Activated CD4-positive, CD25-positive, alpha-beta regulatory T cell treated with anti-CD3 and anti-CD28 coated beads, Interleukin-2, amount 50 U/mL, for 16 hours (primary cell): ENCODE measurements at regions not wholly inside any gene's neighbourhood (a gene's known extent, or its start where the extent isn't known, plus 50 kb on each side); places are given as distances from the start of the nearest gene placed in this dataset.

Source experiments
- DNase-seq: peaks from one replicate; pipeline ENCODE4 v3.0.0-alpha.2; 2020; ENCODE audit warnings: low read depth, low spot score

- DNase-seq: no peak
Observed at GRCh38 chr17:65366102-65366844, 195.2 kb downstream of the AXIN2 start.

GRCh38 chr17:65365169-65365568, 196.3 kb downstream of the AXIN2 start:
- no peak for DNase-seq

- no peak for DNase-seq
Observed at GRCh38 chr17:65364438-65364837, 197.0 kb downstream of the AXIN2 start.

GRCh38 chr17:65362826-65363225, 198.6 kb downstream of the AXIN2 start:
- no peak for DNase-seq

GRCh38 chr17:65360961-65361552, 200.4 kb downstream of the AXIN2 start:
- no peak for DNase-seq

GRCh38 chr17:65359016-65359415, 202.4 kb downstream of the AXIN2 start:
- DNase-seq: no peak

GRCh38 chr17:65356536-65356935, 204.9 kb downstream of the AXIN2 start:
- DNase-seq: no peak

- DNase-seq: no peak
Observed at GRCh38 chr17:65355246-65355645, 206.2 kb downstream of the AXIN2 start.

GRCh38 chr17:65349916-65350315, 211.5 kb downstream of the AXIN2 start:
- DNase-seq: no peak

- DNase-seq: no peak
Observed at GRCh38 chr17:65346166-65346565, 209.0 kb downstream of the RGS9 start.

- DNase-seq: no peak
Observed at GRCh38 chr17:65345261-65346005, 208.3 kb downstream of the RGS9 start.

GRCh38 chr17:65340401-65340800, 203.2 kb downstream of the RGS9 start:
- no peak for DNase-seq

GRCh38 chr17:65334406-65334805, 197.2 kb downstream of the RGS9 start:
- DNase-seq: no peak

- DNase-seq: no peak
Observed at GRCh38 chr17:65332779-65333178, 195.6 kb downstream of the RGS9 start.

- DNase-seq: no peak
Observed at GRCh38 chr17:65332375-65332774, 195.2 kb downstream of the RGS9 start.

- DNase-seq: no peak
Observed at GRCh38 chr17:65328567-65328966, 191.4 kb downstream of the RGS9 start.

- no peak for DNase-seq
Observed at GRCh38 chr17:65324611-65325342, 187.6 kb downstream of the RGS9 start.

- DNase-seq: no peak
Observed at GRCh38 chr17:65323049-65323448, 185.9 kb downstream of the RGS9 start.

- DNase-seq: no peak
Observed at GRCh38 chr17:65320820-65321219, 183.7 kb downstream of the RGS9 start.

GRCh38 chr17:65314212-65314611, 177.0 kb downstream of the RGS9 start:
- DNase-seq: no peak

- DNase-seq: no peak
Observed at GRCh38 chr17:65312718-65313377, 175.7 kb downstream of the RGS9 start.

- no peak for DNase-seq
Observed at GRCh38 chr17:65311261-65311660, 174.1 kb downstream of the RGS9 start.
